HCT116 (cell line): ENCODE measurements at regions not wholly inside any gene's neighbourhood (a gene's known extent, or its start where the extent isn't known, plus 50 kb on each side); places are given as distances from the start of the nearest gene placed in this dataset.

Source experiments
- ATAC-seq: fragments of 200-7000 bp; cut with Tn5 transposase; 2 replicates; pipeline ENCODE4 v1.9.1; 2020; ENCODE audit warnings: mild to moderate bottlenecking, moderate library complexity
- BruUV-seq: library from RNA; stranded (reverse); fragments of 400-500 nt; replicated peaks from 2 replicates; lab custom pipeline; 2021; lab: Mats Ljungman, UMichigan
- CTCF ChIA-PET: fragments of 300-600 bp; sonication (Branson Sonifier 250); formaldehyde crosslinking; loops from one replicate; lab custom pipeline; 2021; ENCODE audit warnings: antibody characterized with exemption; lab: Charles Lee
- POLR2A ChIA-PET: fragments of 300-600, 350-600 bp; sonication (Branson Sonifier 250); formaldehyde crosslinking; loops from one replicate; lab custom pipeline; 2021; ENCODE audit warnings: antibody characterized with exemption; lab: Charles Lee
- RAD21 ChIA-PET, 2 experiments: fragments of 300-600 bp; sonication (Branson Sonifier 250); formaldehyde crosslinking; loops; one replicate each; lab custom pipeline; 2023; ENCODE audit warnings: low total read pairs in 2 of 2; ENCODE audit not compliant: uncharacterized antibody in 2 of 2, unreplicated experiment in 2 of 2, low non-redundant PET in 1 of 2; lab: Charles Lee
- DNase-seq: peaks from one replicate; pipeline ENCODE4 v3.0.0-alpha.2; 2010; ENCODE audit warnings: low read depth, low spot score
- H2AFZ ChIP-seq: fragments of 200-600 bp; shearing (Covaris generic), sonication (generic); 2 replicates; pipeline ENCODE4 v1.6.1; 2017; ENCODE audit warnings: low read depth, mixed run types, mixed read lengths, antibody characterized with exemption, low read length; ENCODE audit not compliant: poor library complexity, severe bottlenecking
- H3K27ac ChIP-seq: 2 replicates; pipeline ENCODE4 v1.5.1; 2012; ENCODE audit warnings: low read depth, low read length
- H3K27me3 ChIP-seq: fragments of 200-600 bp; sonication (generic); 2 replicates; pipeline ENCODE4 v1.6.1; 2016; ENCODE audit warnings: mixed run types, low read length, mixed read lengths; ENCODE audit not compliant: insufficient read depth
- H3K36me3 ChIP-seq, 2 experiments: fragments of 200-500 bp in 1 of 2; fragments of 200-600 bp in 1 of 2; sonication (Bioruptor generic) in 1 of 2; sonication (generic) in 1 of 2; 2 replicates each; pipeline versions ENCODE4 v1.5.1 to v1.6.1; 2014 to 2016; ENCODE audit warnings: low read length in 2 of 2, inconsistent platforms in 1 of 2, mixed read lengths in 1 of 2, mixed run types in 1 of 2; ENCODE audit not compliant: insufficient read depth in 2 of 2, control insufficient read depth in 1 of 2
- H3K4me1 ChIP-seq, 2 experiments: fragments of 200-600 bp in 1 of 2; sonication (generic) in 1 of 2; 2 replicates each; pipeline versions ENCODE4 v1.5.1 to v1.6.1; 2012 to 2017; ENCODE audit warnings: low read length in 2 of 2, inconsistent platforms in 1 of 2, mild to moderate bottlenecking in 1 of 2, mixed read lengths in 1 of 2, mixed run types in 1 of 2, moderate library complexity in 1 of 2; ENCODE audit not compliant: insufficient read depth in 2 of 2, control insufficient read depth in 1 of 2
- H3K4me2 ChIP-seq: fragments of 200-600 bp; sonication (generic); 2 replicates; pipeline ENCODE4 v1.6.1; 2017; ENCODE audit warnings: mixed run types, low read length, mixed read lengths
- H3K4me3 ChIP-seq, 2 experiments: fragments of 200-600 bp in 1 of 2; sonication (generic) in 1 of 2; replicated peaks in 1 of 2; 2 replicates each; pipeline ENCODE4 v1.5.1; 2011 to 2016; ENCODE audit warnings: low read length in 2 of 2, control low read depth in 1 of 2, low read depth in 1 of 2, mild to moderate bottlenecking in 1 of 2, mixed read lengths in 1 of 2, mixed run types in 1 of 2
- H3K79me2 ChIP-seq: fragments of 200-600 bp; sonication (generic); 2 replicates; pipeline ENCODE4 v1.6.1; 2017; ENCODE audit warnings: mild to moderate bottlenecking, mixed run types, low read length, moderate library complexity, mixed read lengths; ENCODE audit not compliant: insufficient read depth
- H3K9ac ChIP-seq: fragments of 200-600 bp; sonication (generic); 2 replicates; pipeline ENCODE4 v1.6.1; 2016; ENCODE audit warnings: low read length, mixed read lengths
- H3K9me2 ChIP-seq: fragments of 200-600 bp; sonication (generic), shearing (Covaris generic); 2 replicates; pipeline ENCODE4 v1.6.1; 2017; ENCODE audit warnings: mixed run types, mild to moderate bottlenecking, moderate library complexity; ENCODE audit not compliant: insufficient read depth
- H3K9me3 ChIP-seq, 2 experiments: fragments of 200-500 bp in 1 of 2; fragments of 200-600 bp in 1 of 2; sonication (Bioruptor generic) in 1 of 2; sonication (generic) in 1 of 2; 2 replicates each; pipeline ENCODE4 v1.6.1; 2014 to 2017; ENCODE audit warnings: low read length in 2 of 2, mixed read lengths in 2 of 2, inconsistent platforms in 1 of 2, low read depth in 1 of 2, mild to moderate bottlenecking in 1 of 2, mixed run types in 1 of 2, moderate library complexity in 1 of 2; ENCODE audit not compliant: control insufficient read depth in 1 of 2, insufficient read depth in 1 of 2
- H4K20me1 ChIP-seq: fragments of 200-600 bp; sonication (generic), shearing (Covaris generic); 2 replicates; pipeline ENCODE4 v1.6.1; 2017; ENCODE audit warnings: mixed run types, mild to moderate bottlenecking, moderate library complexity; ENCODE audit not compliant: insufficient read depth
- CEBPB ChIP-seq: IDR thresholded peaks from 2 replicates; pipeline ENCODE4 v1.6.1; 2012; ENCODE audit warnings: low read depth
- ELF1 ChIP-seq: IDR thresholded peaks from 2 replicates; pipeline ENCODE4 v1.6.1; 2012; ENCODE audit warnings: low read depth, borderline replicate concordance
- EZH2phosphoT487 ChIP-seq: fragments of 200-600 bp; IDR thresholded peaks from 2 replicates; pipeline ENCODE4 v1.6.1; 2018; ENCODE audit warnings: antibody characterized with exemption, borderline replicate concordance
- FOSL1 ChIP-seq: IDR thresholded peaks from 2 replicates; pipeline ENCODE4 v1.6.1; 2012; ENCODE audit warnings: low read depth
- JUND ChIP-seq: IDR thresholded peaks from 2 replicates; pipeline ENCODE4 v1.6.1; 2012
- POLR2AphosphoS5 ChIP-seq: IDR thresholded peaks from 2 replicates; pipeline ENCODE4 v1.6.1; 2011; ENCODE audit warnings: mild to moderate bottlenecking, low read depth, low read length, moderate library complexity
- SIN3A ChIP-seq: IDR thresholded peaks from 2 replicates; pipeline ENCODE4 v1.6.1; 2012; ENCODE audit warnings: low read depth
- SP1 ChIP-seq: IDR thresholded peaks from 2 replicates; pipeline ENCODE4 v1.6.1; 2012; ENCODE audit warnings: low read depth
- SRF ChIP-seq: IDR thresholded peaks from 2 replicates; pipeline ENCODE4 v1.6.1; 2012; ENCODE audit warnings: low read depth
- TCF7L2 ChIP-seq: IDR thresholded peaks from 2 replicates; pipeline ENCODE4 v1.7.0; 2011; ENCODE audit warnings: borderline replicate concordance, inconsistent platforms; ENCODE audit not compliant: insufficient read depth, insufficient read length; ENCODE audit errors: extremely low read depth
- YY1 ChIP-seq: IDR thresholded peaks from 2 replicates; pipeline ENCODE4 v1.6.1; 2011; ENCODE audit warnings: low read length, low read depth, moderate library complexity, mild to moderate bottlenecking; ENCODE audit not compliant: insufficient replicate concordance; ENCODE audit errors: extremely low read depth
- ZFX ChIP-seq: fragments of 450-650 bp; IDR thresholded peaks from 2 replicates; pipeline ENCODE4 v1.6.1; 2017
- ZNF274 ChIP-seq: fragments of 200-500 bp; sonication (Bioruptor generic); IDR thresholded peaks from 2 replicates; pipeline ENCODE4 v1.6.1; 2014; ENCODE audit warnings: mild to moderate bottlenecking, low read depth, low read length, inconsistent platforms
- intact Hi-C: fragments of 100-400 bp; cut with micrococcal nuclease; formaldehyde crosslinking; loops from 2 replicates; pipeline ENCODE4 v1.10.0; 2022
- TF ChIP-seq, protein P1 (sequence below), 3 experiments: fragments of 200-600 bp in 1 of 3; sonication (generic) in 1 of 3; IDR thresholded peaks in 2 of 3; conservative IDR thresholded peaks in 1 of 3; 2 replicates each; pipeline ENCODE4 v1.5.1; 2012 to 2017; ENCODE audit warnings: low read depth in 2 of 3, low read length in 2 of 3, antibody characterized with exemption in 1 of 3, borderline replicate concordance in 1 of 3, control low read depth in 1 of 3, mild to moderate bottlenecking in 1 of 3, mixed read lengths in 1 of 3, mixed run types in 1 of 3, moderate library complexity in 1 of 3; ENCODE audit not compliant: insufficient read depth in 1 of 3
- TF ChIP-seq, protein P2 (sequence below): IDR thresholded peaks from 2 replicates; pipeline ENCODE4 v1.6.1; 2012
- TF ChIP-seq, protein P3 (sequence below): IDR thresholded peaks from 2 replicates; pipeline ENCODE4 v1.6.1; 2011; ENCODE audit warnings: mild to moderate bottlenecking, low read length, moderate library complexity; ENCODE audit not compliant: insufficient replicate concordance; ENCODE audit errors: extremely low read depth

DNA sequence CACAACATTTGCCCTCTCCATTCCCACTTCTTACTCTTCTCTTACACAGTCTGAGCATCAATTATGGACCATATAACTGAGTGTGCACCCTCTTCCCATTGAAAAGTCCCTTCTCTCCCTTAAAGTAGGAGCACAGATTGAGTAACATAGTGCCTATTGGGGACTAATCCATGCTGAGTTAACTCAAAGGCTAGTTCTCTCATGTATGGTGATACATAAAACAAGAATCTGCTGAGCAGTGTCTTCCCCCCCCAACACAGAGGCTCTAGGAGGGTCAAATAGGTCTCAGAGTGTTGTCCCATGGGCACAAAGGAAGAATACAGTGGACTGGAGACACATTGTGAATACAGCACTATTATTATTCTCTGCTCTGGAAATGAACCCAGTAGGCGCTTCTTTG is 274.6 kb upstream of the BOD1L1 start:
- TF ChIP-seq TCF7L2 (no peak), SRF (no peak), YY1 (no peak), SP1 (no peak)
- Histone ChIP-seq H3K27me3 (no peaks in the 10 kb centered on the region), H3K4me1 (peaks cover 5% of the 10 kb centered on the region in 2 experiments; a peak in 2 of 4 replicates), H2AFZ (no peak overlapping the region), H3K9me3 (no peaks in the 10 kb centered on the region), H3K9me2 (no peaks in the 10 kb centered on the region), H3K36me3 (no peaks in the 10 kb centered on the region), H3K4me2 (no peak overlapping the region), H3K4me3 (no peak overlapping the region), H3K9ac (no peak overlapping the region), H4K20me1 (no peaks in the 10 kb centered on the region), H3K27ac (no peak overlapping the region), H3K79me2 (no peaks in the 10 kb centered on the region)
- intact Hi-C loops: loop anchor here (10.0 kb wide), 1 partner anchor 63 kb away; no protein-coding TSS in a partner anchor
- no TSS peak for BruUV-seq
- ChIA-PET POLR2A (no interaction called here), RAD21 (no interaction called here), CTCF (no interaction called here)
- DNase-seq: no peak
- ATAC-seq: no peak

DNA sequence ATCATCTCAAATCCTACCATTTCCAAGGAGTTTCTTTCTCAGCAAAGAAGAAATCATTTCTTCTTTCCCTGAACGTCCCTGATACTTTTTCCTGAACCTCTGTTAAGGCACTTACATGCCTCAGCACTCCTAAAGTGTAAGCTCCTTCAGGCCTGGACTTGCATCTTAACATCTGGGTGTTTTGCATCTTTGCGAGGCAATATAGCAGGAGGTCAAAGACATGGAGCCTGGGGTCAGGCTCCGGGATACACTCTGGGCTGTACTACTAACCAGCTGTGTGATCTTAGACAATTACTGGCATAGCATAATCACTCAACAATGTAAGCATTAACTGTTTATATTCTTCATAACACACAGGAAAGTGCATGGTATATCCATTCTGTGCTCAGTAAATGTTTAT is 275.5 kb upstream of the BOD1L1 start:
- H3K4me2 ChIP-seq: no peak overlapping the region
- ATAC-seq (no peak), DNase-seq (no peak)
- H3K9me3 ChIP-seq: no peaks in the 10 kb centered on the region
- intact Hi-C loops: loop anchor here (10.0 kb wide), 1 partner anchor 62 kb away; no protein-coding TSS in a partner anchor
- no peaks in the 10 kb centered on the region for H3K27me3 ChIP-seq
- no peak overlapping the region for H3K9ac ChIP-seq
- BruUV-seq: no TSS peak
- H3K79me2 ChIP-seq: no peaks in the 10 kb centered on the region
- ChIA-PET POLR2A (no interaction called here), CTCF (no interaction called here), RAD21 (no interaction called here)
- no peaks in the 10 kb centered on the region for H4K20me1 ChIP-seq
- H3K36me3 ChIP-seq: no peaks in the 10 kb centered on the region
- peaks cover 7 to 8% of the 10 kb centered on the region in 2 experiments; a peak in 3 of 4 replicates for H3K4me1 ChIP-seq
- no peak overlapping the region for H3K4me3 ChIP-seq
- H2AFZ ChIP-seq: no peak overlapping the region
- H3K27ac ChIP-seq: no peak overlapping the region
- no peaks in the 10 kb centered on the region for H3K9me2 ChIP-seq
- TF ChIP-seq JUND (no peak), YY1 (no peak), ZNF274 (no peak), ELF1 (no peak), SIN3A (no peak), SRF (no peak), CEBPB (no peak), SP1 (no peak), FOSL1 (no peak), EZH2phosphoT487 (no peak), POLR2AphosphoS5 (no peak), TCF7L2 (no peak), ZFX (no peak)
- TF ChIP-seq, protein P1, sequence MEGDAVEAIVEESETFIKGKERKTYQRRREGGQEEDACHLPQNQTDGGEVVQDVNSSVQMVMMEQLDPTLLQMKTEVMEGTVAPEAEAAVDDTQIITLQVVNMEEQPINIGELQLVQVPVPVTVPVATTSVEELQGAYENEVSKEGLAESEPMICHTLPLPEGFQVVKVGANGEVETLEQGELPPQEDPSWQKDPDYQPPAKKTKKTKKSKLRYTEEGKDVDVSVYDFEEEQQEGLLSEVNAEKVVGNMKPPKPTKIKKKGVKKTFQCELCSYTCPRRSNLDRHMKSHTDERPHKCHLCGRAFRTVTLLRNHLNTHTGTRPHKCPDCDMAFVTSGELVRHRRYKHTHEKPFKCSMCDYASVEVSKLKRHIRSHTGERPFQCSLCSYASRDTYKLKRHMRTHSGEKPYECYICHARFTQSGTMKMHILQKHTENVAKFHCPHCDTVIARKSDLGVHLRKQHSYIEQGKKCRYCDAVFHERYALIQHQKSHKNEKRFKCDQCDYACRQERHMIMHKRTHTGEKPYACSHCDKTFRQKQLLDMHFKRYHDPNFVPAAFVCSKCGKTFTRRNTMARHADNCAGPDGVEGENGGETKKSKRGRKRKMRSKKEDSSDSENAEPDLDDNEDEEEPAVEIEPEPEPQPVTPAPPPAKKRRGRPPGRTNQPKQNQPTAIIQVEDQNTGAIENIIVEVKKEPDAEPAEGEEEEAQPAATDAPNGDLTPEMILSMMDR (IDR thresholded peaks at IDR 0.05 in 2 of 3, conservative IDR thresholded peaks at IDR 0.05 in 1 of 3; ENCODE audit: borderline replicate concordance in 1 of 3, insufficient read depth in 1 of 3, low read depth in 2 of 3, low read length in 2 of 3): no peak
- TF ChIP-seq, protein P2, sequence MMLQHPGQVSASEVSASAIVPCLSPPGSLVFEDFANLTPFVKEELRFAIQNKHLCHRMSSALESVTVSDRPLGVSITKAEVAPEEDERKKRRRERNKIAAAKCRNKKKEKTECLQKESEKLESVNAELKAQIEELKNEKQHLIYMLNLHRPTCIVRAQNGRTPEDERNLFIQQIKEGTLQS: no peak
- TF ChIP-seq, protein P3, sequence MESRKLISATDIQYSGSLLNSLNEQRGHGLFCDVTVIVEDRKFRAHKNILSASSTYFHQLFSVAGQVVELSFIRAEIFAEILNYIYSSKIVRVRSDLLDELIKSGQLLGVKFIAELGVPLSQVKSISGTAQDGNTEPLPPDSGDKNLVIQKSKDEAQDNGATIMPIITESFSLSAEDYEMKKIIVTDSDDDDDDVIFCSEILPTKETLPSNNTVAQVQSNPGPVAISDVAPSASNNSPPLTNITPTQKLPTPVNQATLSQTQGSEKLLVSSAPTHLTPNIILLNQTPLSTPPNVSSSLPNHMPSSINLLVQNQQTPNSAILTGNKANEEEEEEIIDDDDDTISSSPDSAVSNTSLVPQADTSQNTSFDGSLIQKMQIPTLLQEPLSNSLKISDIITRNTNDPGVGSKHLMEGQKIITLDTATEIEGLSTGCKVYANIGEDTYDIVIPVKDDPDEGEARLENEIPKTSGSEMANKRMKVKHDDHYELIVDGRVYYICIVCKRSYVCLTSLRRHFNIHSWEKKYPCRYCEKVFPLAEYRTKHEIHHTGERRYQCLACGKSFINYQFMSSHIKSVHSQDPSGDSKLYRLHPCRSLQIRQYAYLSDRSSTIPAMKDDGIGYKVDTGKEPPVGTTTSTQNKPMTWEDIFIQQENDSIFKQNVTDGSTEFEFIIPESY: no peak
